HEK293T (cell line): ENCODE measurements at regions not wholly inside any gene's neighbourhood (a gene's known extent, or its start where the extent isn't known, plus 50 kb on each side); places are given as distances from the start of the nearest gene placed in this dataset.

Experiments
- CTCF ChIA-PET: fragments of 350-600 bp; formaldehyde crosslinking; extraction: SDS; loops from one replicate; lab custom pipeline; 2021; ENCODE audit warnings: antibody characterized with exemption, inconsistent platforms; lab: Yijun Ruan, JAX
- POLR2A ChIA-PET: fragments of 350-600 bp; formaldehyde crosslinking; extraction: SDS; loops from one replicate; lab custom pipeline; 2020; ENCODE audit warnings: antibody characterized with exemption, inconsistent platforms; lab: Yijun Ruan, JAX
- DNase-seq: peaks from one replicate; pipeline ENCODE4 v3.0.0; 2012; ENCODE audit warnings: mixed read lengths; ENCODE audit errors: extremely low spot score
- ARNT ChIP-seq: fragments of 450-650 bp; IDR thresholded peaks from 2 replicates; pipeline ENCODE4 v1.6.1; 2017; ENCODE audit warnings: mild to moderate bottlenecking
- BHLHE40 ChIP-seq: fragments of 450-650 bp; IDR thresholded peaks from 2 replicates; pipeline ENCODE4 v1.6.1; 2016; ENCODE audit warnings: mild to moderate bottlenecking, moderate library complexity, borderline replicate concordance
- CTBP1 ChIP-seq: fragments of 450-650 bp; IDR thresholded peaks from 2 replicates; pipeline ENCODE4 v1.6.1; 2016; ENCODE audit warnings: borderline replicate concordance
- ELF4 ChIP-seq: fragments of 450-650 bp; IDR thresholded peaks from 2 replicates; pipeline ENCODE4 v1.6.1; 2017; ENCODE audit warnings: antibody characterized with exemption
- FOXA1 ChIP-seq: fragments of 450-650 bp; IDR thresholded peaks from 2 replicates; pipeline ENCODE4 v1.6.1; 2016; ENCODE audit warnings: mild to moderate bottlenecking
- FOXK2 ChIP-seq: fragments of 450-650 bp; IDR thresholded peaks from 2 replicates; pipeline ENCODE4 v1.6.1; 2016; ENCODE audit warnings: mild to moderate bottlenecking
- FOXM1 ChIP-seq: fragments of 450-650 bp; IDR thresholded peaks from 2 replicates; pipeline ENCODE4 v1.6.1; 2017; ENCODE audit warnings: mild to moderate bottlenecking, borderline replicate concordance
- HDGF ChIP-seq: fragments of 450-650 bp; IDR thresholded peaks from 2 replicates; pipeline ENCODE4 v1.6.1; 2017; ENCODE audit warnings: antibody characterized with exemption, borderline replicate concordance
- L3MBTL2 ChIP-seq: fragments of 450-650 bp; conservative IDR thresholded peaks from 2 replicates; pipeline ENCODE4 v1.6.1; 2016; ENCODE audit warnings: mild to moderate bottlenecking
- LEF1 ChIP-seq: fragments of 450-650 bp; IDR thresholded peaks from 2 replicates; pipeline ENCODE4 v1.6.1; 2017; ENCODE audit warnings: mild to moderate bottlenecking, borderline replicate concordance
- NFRKB ChIP-seq: fragments of 450-650 bp; IDR thresholded peaks from 2 replicates; pipeline ENCODE4 v1.6.1; 2016; ENCODE audit warnings: mild to moderate bottlenecking, moderate library complexity
- SP1 ChIP-seq: fragments of 450-650 bp; IDR thresholded peaks from 2 replicates; pipeline ENCODE4 v1.6.1; 2017
- SUZ12 ChIP-seq: fragments of 450-650 bp; IDR thresholded peaks from 2 replicates; pipeline ENCODE4 v1.6.1; 2016; ENCODE audit warnings: mild to moderate bottlenecking
- TARDBP ChIP-seq: fragments of 450-650 bp; IDR thresholded peaks from 2 replicates; pipeline ENCODE4 v1.6.1; 2016
- ZNF384 ChIP-seq: fragments of 450-650 bp; IDR thresholded peaks from 2 replicates; pipeline ENCODE4 v1.6.1; 2016
- TF ChIP-seq, protein P1 (sequence below): fragments of 450-650 bp; IDR thresholded peaks from 2 replicates; pipeline ENCODE4 v1.6.1; 2016

DNA sequence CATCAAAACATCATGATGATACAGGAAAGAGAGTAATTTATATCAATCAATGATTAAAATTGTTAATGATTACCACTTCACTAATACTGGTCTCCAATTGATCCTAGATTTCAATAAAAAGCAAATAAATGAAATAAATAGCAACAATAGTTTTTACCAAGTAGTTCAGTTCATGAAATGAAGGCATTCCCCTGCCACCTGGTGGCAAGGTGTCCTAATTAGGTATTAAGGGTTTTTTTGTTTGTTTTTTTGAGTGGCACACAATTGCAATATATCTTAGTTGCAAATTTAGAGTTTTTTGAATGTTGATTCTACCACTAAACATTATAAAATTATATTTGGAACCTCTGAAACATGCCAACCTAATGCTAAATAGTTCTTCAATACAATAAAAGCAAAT, 157.4 kb upstream of the PDE5A start:
- CTCF ChIA-PET, result no interaction called here
- no peak for TF ChIP-seq ZNF384
- no peak for TF ChIP-seq FOXK2
- TF ChIP-seq FOXM1, result no peak
- no peak for TF ChIP-seq FOXA1
- no peak for TF ChIP-seq HDGF
- no peak for TF ChIP-seq TARDBP
- no peak for TF ChIP-seq L3MBTL2
- no peak for TF ChIP-seq SP1
- TF ChIP-seq ARNT, result no peak
- no peak for TF ChIP-seq NFRKB
- TF ChIP-seq, protein P1, sequence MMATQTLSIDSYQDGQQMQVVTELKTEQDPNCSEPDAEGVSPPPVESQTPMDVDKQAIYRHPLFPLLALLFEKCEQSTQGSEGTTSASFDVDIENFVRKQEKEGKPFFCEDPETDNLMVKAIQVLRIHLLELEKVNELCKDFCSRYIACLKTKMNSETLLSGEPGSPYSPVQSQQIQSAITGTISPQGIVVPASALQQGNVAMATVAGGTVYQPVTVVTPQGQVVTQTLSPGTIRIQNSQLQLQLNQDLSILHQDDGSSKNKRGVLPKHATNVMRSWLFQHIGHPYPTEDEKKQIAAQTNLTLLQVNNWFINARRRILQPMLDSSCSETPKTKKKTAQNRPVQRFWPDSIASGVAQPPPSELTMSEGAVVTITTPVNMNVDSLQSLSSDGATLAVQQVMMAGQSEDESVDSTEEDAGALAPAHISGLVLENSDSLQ, result no peak
- POLR2A ChIA-PET, result no interaction called here
- no peak for DNase-seq

DNA sequence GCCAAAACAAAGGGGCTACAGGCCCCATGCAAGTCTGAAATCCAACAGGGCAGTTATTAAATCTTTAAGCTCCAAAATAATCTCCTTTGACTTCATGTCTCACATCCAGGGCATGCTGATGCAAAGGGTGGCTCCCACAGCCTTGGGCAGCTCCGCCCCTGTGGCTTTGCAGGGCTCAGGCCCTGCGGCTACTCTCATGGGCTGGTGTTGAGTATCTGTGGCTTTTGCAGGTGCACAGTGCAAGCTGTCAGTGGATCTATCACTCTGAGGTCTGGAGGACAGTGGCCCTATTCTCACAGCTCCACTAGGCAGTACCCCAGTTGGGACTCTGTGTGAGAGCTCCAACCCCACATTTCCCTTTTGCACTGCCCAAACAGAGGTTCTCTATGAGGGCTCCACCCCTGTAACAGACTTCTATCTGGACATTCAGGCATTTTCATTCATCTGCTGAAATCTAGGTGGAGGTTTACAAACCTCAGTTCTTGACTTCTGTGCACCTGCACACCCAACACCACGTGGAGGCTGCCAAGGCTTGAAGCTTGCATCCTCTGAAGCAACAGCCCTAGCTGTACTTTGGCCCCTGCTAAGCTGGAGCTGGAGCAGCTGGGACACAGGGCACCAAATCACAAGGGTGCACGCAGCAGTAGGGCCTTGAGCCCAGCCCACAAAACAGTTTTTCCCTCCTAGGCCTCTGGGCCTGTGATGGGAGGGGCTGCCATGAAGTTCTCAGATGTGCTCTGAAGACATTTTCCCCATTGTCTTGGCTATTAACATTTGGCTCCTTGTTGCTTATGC, 154.8 kb upstream of the PDE5A start:
- ChIA-PET CTCF (no interaction called here), POLR2A (no interaction called here)
- TF ChIP-seq NFRKB (no peak), SP1 (no peak), L3MBTL2 (no peak), HDGF (no peak)
- no peak for DNase-seq

DNA sequence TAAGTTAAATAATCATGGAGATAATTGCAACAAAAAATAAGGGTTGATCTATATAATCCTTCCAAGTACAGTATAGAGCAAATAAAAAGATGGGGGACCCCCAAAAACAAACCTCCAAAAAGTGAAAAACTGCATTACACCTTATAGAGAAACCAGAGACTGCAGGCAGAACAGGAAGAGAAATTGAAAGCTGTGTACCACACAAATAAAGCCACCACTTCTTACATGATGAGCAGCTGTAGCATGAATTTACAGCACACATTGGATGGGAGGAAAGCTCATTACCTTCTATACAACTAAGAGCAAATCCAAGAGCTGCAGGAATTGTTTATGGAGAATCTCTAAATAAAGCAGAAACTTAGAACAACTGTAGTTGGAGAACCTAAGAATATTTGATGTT, 152.4 kb upstream of the PDE5A start:
- TF ChIP-seq CTBP1 (no peak), L3MBTL2 (no peak), TARDBP (no peak), NFRKB (no peak), ELF4 (no peak), FOXK2 (no peak), FOXA1 (no peak), SP1 (no peak), LEF1 (no peak), FOXM1 (no peak), BHLHE40 (no peak), HDGF (no peak), ZNF384 (no peak), SUZ12 (no peak), ARNT (no peak)
- TF ChIP-seq, protein P1, result no peak
- ChIA-PET CTCF (interaction anchor here (0.6 kb wide), 1 partner anchor 1198 kb away, joined by 3 read pairs; no protein-coding TSS in a partner anchor), POLR2A (no interaction called here)
- DNase-seq, result no peak

DNA sequence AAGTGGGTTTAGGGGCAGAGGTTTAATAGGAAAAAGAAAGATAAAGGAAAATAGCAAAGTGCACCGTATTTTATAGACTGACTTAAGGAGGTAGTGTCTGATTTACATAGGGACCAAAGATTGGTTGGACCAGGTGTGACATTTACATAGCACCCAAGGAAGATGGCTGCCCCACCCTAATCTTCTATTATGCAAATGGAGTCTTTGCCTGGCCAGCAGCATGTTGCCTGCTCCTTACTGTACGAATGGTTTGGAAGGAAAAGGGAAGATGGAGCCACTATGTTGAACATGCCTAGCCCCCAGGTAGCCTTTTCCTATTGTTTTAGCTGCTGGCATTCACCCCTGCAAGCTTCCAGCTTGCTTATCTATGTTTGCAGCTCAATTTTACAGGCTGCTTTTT, 146.2 kb upstream of the PDE5A start:
- TF ChIP-seq ARNT (no peak), CTBP1 (no peak), ELF4 (no peak)
- CTCF ChIA-PET, result no interaction called here
- POLR2A ChIA-PET, result no interaction called here
- no peak for DNase-seq

DNA sequence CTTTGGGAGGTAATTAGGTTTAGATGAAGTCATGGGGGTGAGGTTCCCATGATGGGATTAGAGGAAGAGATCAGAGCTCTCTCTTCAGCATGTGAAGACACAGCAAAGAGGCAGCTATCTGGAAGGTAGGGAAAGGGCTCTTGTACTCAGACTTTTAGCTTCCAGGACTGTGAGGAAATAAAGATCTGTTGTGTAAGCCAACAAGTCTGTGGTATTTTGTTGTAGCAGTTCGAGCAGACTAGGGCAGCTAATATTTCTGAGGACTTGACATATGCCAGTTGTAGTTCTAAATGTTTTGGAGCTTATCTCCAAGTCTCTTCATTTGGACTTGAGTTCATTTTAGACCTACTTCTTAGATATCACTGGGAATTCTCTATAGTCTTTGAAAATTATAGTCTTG, 137.3 kb upstream of the PDE5A start:
- no peak for DNase-seq
- POLR2A ChIA-PET, result no interaction called here
- TF ChIP-seq ZNF384 (no peak), FOXK2 (no peak), SP1 (no peak), FOXA1 (no peak), LEF1 (no peak), NFRKB (no peak), BHLHE40 (no peak), L3MBTL2 (no peak), CTBP1 (no peak), FOXM1 (no peak), ARNT (no peak), ELF4 (no peak)
- TF ChIP-seq, protein P1, result no peak
- CTCF ChIA-PET, result no interaction called here

DNA sequence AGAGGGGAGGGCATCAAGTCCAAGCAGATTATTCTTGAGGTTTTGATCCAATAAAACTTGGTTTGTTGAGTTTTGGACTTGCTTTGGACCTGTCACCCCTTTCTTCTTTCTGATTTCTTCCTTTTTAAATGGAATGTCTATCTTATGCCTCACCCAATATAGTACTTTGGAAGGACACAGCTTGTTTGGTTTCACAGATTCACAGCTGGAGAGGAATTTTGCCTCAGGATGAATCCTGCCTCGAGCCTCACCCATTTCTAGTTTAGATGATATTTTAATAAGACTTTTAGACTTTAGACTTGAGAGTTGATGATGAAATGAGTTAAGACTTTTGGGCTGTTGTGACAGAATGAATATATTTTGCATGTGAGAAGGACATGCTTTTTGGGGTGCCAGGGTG, 136.9 kb upstream of the PDE5A start:
- ChIA-PET CTCF (no interaction called here), POLR2A (no interaction called here)
- DNase-seq, result no peak
- TF ChIP-seq ELF4 (no peak), HDGF (no peak), BHLHE40 (no peak), LEF1 (no peak), SP1 (no peak), ZNF384 (no peak), FOXA1 (no peak), NFRKB (no peak), TARDBP (no peak), L3MBTL2 (no peak), FOXK2 (no peak)

DNA sequence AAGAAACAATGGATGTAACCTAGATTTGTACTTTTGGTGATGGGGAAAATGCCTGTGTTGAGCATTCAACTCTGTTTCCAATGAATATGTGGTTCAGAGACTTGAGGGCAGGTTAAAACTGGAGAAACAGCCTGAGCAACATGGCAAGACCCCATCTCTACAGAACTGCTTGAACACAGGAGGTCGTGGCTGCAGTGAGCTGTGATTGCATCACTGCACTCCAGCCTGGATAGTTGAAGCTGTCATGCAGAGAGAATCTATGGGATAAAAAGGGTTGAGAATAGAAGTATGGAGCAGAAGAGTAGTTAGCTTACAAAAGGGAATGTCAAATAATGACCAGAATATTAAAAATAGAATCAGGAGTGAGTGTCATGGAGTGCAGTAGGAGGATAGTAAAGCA, 134.8 kb upstream of the PDE5A start:
- no peak for DNase-seq
- ChIA-PET CTCF (no interaction called here), POLR2A (no interaction called here)
- TF ChIP-seq LEF1, result no peak
- TF ChIP-seq ZNF384, result no peak
- no peak for TF ChIP-seq HDGF
- TF ChIP-seq FOXM1, result no peak
